NCI-H82 treated with DMSO at 0.1 percent for 48 hours (cell line): ENCODE measurements at regions not wholly inside any gene's neighbourhood (a gene's known extent, or its start where the extent isn't known, plus 50 kb on each side); places are given as distances from the start of the nearest gene placed in this dataset.
"Not testable (repeated sequence)": the region's sequence is repeated elsewhere in the genome, so short reads cannot be mapped to it uniquely, and the experiment has no call there.

ENCODE experiments used
- DNase-seq: peaks from one replicate; lab custom pipeline; 2025; ENCODE audit not compliant: unreplicated experiment; lab: John Stamatoyannopoulos, UW

DNA sequence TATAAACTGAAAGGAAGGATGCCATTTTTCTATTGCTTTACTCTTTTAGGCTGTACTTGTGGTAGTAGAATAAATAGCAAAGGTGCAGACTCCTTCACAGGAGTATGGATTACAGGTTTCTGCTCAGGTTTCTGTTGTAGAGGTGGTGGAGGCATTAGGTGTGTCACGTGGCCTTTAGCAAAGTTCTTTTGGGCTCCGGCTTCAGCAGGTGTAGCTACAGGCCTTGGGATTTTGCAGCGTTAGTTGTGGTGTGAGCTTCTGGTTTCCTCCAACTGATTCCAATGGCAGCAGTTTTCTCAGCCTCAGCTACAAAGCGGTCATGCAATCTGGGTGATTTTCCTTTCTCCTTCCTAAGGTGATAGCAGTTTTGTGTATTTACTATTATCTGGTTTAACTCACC is 255.8 kb upstream of the GK2 start:
- no peak for DNase-seq

- DNase-seq: no peak
These were observed 255.1 kb upstream of the GK2 start for GRCh38 chr4:79663141-79663540.

DNA sequence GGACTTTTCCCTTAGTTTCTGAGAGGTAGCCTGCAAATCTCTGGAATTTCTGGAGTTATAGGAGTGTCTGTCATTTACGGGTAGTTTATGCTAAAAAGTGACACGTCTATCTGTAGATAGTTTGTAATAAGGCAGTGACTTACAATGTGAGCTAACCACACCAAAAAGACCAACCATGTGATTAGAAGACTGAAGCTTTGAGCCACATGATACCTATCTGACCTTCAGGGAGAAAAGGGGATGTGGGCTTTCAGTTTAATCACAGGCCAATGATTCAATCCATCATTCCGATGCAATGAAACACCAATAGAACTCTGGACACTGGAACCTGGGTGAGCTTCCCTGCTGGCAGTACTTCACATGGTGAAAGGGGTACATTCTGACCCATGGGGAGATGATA is 254.6 kb upstream of the GK2 start:
- no peak for DNase-seq

- no peak for DNase-seq
These were observed 253.2 kb upstream of the GK2 start for GRCh38 chr4:79661196-79661595.

GRCh38 chr4:79659308-79659870 is 251.4 kb upstream of the GK2 start:
- DNase-seq: not testable (repeated sequence)

DNA sequence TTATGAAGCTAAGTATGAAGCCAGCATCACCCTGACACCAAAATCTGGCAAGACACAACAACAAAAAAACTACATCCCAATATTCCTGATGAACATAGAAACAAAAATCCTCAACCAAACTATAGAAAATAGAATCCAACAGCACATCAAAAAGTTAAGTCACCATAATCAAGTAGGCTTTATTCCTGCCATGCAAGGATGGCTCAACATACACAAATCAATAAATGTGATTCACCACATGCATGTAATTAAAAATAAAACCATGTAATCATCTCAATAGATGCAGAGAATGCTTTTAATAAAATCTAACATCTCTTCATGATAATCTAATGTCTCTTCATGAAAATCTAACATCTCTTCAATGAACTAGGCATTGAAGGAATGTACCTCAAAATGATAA is 249.4 kb upstream of the GK2 start:
- DNase-seq: no peak

DNA sequence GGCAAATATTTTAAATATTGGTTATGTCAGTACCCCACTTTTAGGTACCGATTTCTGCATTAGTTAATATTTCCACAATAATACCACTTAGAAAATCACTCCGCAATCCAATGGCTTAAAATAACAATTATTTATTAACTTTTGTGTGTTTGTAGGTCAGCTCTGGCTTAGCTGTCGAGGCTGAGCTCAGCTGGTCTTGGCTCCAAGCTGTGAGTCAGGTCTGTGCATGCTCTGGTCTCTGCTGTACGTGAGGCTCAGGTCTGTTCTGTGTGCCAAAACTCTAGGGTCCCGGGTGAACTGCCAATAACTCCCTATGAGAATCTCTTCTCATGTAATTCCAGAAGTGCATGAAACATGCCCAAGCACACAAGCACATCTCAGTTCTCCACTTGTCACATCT is 245.8 kb upstream of the GK2 start:
- no peak for DNase-seq

DNA sequence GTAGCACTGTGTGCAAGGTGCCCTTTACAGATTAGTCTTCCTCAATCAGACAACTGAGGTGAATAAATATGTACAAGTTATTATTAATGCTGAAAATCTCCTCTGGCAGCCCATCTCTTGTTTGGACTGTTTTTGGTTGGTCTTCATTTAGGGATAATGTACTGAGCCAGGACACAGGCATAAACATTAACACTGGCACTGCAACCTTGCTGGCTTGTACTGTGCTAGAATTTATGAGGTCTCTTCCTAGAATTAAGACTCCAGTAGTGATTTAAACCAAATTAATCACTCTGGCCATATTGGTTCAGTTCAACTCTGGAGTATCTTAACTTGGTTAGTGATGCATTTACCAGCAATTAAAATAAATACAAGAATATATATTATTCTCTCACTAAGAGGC is 244.7 kb upstream of the GK2 start:
- DNase-seq: no peak

- DNase-seq: no peak
These were observed 244.2 kb upstream of the GK2 start for GRCh38 chr4:79652232-79652631.

DNA sequence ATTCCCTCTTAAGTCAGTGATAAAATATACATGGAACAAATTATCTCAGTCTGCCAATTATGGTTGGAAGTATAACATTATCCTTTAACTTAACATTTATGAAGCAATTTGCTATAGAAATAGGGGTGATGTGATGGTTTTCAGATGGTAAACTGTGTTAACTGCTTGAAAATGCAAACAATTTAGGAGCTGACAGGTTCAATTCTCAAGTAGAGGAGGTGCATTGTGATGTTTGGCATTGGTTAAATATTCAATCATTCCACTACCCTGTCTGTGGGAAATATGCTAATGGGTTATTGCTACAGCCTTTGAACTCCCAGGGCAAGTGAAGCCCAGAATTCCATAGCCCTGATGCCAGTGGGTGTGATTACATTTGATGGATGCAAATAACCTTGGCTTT is 243.4 kb upstream of the GK2 start:
- DNase-seq: no peak

DNA sequence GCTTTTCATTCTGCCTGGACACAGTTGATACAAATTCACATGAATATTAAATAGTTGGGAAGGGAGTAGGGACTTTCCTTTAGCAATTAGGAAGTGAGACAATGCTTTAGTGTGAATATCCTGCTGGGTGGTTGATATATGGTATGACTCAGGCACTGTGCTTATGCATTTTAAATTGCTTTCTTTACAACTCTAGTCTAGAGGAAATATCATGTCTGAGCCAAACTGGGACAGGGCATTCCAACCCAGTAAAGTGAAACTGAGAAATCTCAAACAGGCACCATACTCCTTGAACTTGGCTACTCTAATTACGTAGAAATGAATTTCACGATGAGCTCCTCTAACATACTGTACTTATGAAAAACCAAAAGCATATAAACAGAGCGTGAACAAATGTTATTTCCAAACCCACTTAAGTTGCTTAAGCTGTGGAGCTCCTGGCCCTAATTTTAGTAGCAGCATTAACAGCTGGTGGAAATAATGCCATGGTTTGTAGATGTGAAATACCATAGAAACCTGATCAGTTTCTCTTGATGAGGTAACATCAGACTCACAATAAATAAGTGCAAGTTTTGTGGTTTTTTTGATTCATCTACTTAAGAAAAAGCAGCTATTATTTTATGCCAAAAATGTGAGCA is 242.9 kb upstream of the GK2 start:
- DNase-seq: no peak

DNA sequence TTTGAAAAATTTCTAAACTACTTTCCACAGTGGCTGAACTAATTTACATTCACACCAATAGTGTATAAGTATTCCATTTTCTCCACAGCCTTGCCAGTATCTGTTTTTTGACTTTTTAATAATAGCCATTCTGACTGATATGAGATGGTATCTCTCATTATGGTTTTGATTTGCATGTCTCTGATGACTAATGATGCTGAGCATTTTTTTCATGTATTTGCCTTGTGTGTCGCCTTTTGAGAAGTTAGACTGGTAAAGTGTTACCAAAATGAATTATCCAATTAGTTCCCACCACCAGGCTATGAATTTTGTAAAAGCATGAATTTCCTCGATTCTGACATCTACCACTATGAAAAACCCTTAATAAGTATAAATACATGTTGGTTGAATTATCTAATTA is 242.2 kb upstream of the GK2 start:
- no peak for DNase-seq

GRCh38 chr4:79645942-79646341 is 237.9 kb upstream of the GK2 start:
- DNase-seq: no peak

DNA sequence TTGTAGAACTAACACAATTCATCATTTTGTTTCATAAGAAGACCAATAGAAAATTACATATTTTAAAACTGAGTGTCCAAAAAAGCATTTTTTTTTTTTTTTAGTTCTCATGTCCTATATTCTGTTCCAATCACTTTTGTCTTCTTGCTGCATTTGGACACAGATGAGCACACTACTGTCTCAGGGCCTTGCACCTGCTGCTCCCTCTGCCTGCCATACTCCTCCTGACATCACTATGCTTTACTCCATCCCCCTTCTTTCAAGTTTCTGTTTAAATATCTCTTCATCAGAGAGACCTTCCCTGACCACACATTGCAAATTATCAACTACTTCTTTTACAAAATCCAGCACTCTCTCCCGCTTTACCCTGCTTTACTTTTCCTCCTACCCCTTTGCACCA is 230.7 kb upstream of the GK2 start:
- DNase-seq: no peak

- no peak for DNase-seq
These were observed 229.0 kb upstream of the GK2 start for GRCh38 chr4:79636991-79637390.

GRCh38 chr4:79634111-79634510 is 226.1 kb upstream of the GK2 start:
- no peak for DNase-seq

- DNase-seq: no peak
These were observed 224.1 kb upstream of the GK2 start for GRCh38 chr4:79632114-79632513.

DNA sequence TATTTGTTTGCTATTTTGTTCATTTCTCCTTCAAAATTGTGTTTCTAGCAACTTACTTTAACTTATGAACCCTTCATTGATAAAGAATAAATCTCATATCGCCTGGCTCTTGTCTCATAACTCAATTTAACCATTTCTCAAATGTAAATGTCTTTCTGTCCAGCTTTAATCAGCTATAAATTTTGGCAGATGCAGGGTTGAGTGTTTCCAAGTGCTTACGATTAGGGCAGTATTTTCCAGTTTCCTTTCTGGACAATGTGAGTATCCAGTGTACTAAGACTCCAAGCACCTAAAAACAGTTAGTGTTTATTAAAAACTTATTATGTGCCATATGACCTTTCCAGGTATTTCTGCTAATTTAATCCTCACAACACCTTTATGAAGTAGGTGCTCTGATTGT is 218.6 kb upstream of the GK2 start:
- no peak for DNase-seq

- no peak for DNase-seq
These were observed 218.1 kb upstream of the GK2 start for GRCh38 chr4:79626101-79626500.

GRCh38 chr4:79625361-79625760 is 217.3 kb upstream of the GK2 start:
- DNase-seq: no peak

GRCh38 chr4:79623021-79623870 is 215.2 kb upstream of the GK2 start:
- no peak for DNase-seq

- no peak for DNase-seq
These were observed 213.0 kb upstream of the GK2 start for GRCh38 chr4:79621061-79621460.
